Caco-2 (cell line): ENCODE measurements at regions not wholly inside any gene's neighbourhood (a gene's known extent, or its start where the extent isn't known, plus 50 kb on each side); places are given as distances from the start of the nearest gene placed in this dataset.

Experiments used
- BruUV-seq: library from RNA; stranded (reverse); fragments of 400-500 nt; replicated peaks from 2 replicates; lab custom pipeline; 2021; lab: Mats Ljungman, UMichigan
- CTCF ChIA-PET: fragments of 300-600 bp; sonication (Branson Sonifier 250); formaldehyde crosslinking; loops from one replicate; lab custom pipeline; 2022; ENCODE audit warnings: antibody characterized with exemption; lab: Charles Lee
- POLR2A ChIA-PET: fragments of 300-600 bp; sonication (Branson Sonifier 250); formaldehyde crosslinking; loops from one replicate; lab custom pipeline; 2022; ENCODE audit warnings: antibody characterized with exemption; lab: Charles Lee
- DNase-seq, 2 experiments: peaks; one replicate each; pipeline versions ENCODE4 v3.0.0 to v3.0.0-alpha.2; 2020 to 2022
- H3K27me3 ChIP-seq: replicated peaks from 2 replicates; pipeline ENCODE4 v1.6.0; 2011; ENCODE audit warnings: low read length; ENCODE audit not compliant: control insufficient read depth, insufficient read depth
- H3K36me3 ChIP-seq: 2 replicates; pipeline ENCODE4 v1.5.1; 2011; ENCODE audit warnings: low read length; ENCODE audit not compliant: control insufficient read depth, insufficient read depth
- H3K4me1 ChIP-seq: fragments of 250-450 bp; sonication (Bioruptor Pico); 2 replicates; pipeline ENCODE4 v1.5.1; 2020; ENCODE audit warnings: mild to moderate bottlenecking
- H3K4me3 ChIP-seq: 2 replicates; pipeline ENCODE4 v1.5.1; 2011; ENCODE audit warnings: low read depth, mild to moderate bottlenecking, control low read depth, low read length
- H3K9me3 ChIP-seq: fragments of 250-450 bp; sonication (Bioruptor Pico); 2 replicates; pipeline ENCODE4 v1.5.1; 2020; ENCODE audit warnings: mild to moderate bottlenecking, moderate library complexity
- H3K27ac Mint-ChIP-seq: one replicate; pipeline ENCODE4 v1.8.0; 2022; ENCODE audit warnings: mixed read lengths; ENCODE audit not compliant: unreplicated experiment
- H3K27me3 Mint-ChIP-seq: one replicate; pipeline ENCODE4 v1.8.0; 2022; ENCODE audit warnings: mixed read lengths; ENCODE audit not compliant: insufficient read depth, unreplicated experiment
- H3K36me3 Mint-ChIP-seq: one replicate; pipeline ENCODE4 v1.8.0; 2022; ENCODE audit warnings: mild to moderate bottlenecking, mixed read lengths; ENCODE audit not compliant: insufficient read depth, unreplicated experiment
- H3K4me1 Mint-ChIP-seq: one replicate; pipeline ENCODE4 v1.8.0; 2022; ENCODE audit warnings: low read depth, mixed read lengths; ENCODE audit not compliant: unreplicated experiment
- H3K4me3 Mint-ChIP-seq: one replicate; pipeline ENCODE4 v1.8.0; 2022; ENCODE audit warnings: mild to moderate bottlenecking, moderate library complexity, mixed read lengths; ENCODE audit not compliant: unreplicated experiment
- H3K9me3 Mint-ChIP-seq: one replicate; pipeline ENCODE4 v1.8.0; 2022; ENCODE audit warnings: mixed read lengths; ENCODE audit not compliant: unreplicated experiment
- intact Hi-C: fragments of 100-400 bp; cut with micrococcal nuclease; formaldehyde crosslinking; loops from one replicate; pipeline ENCODE4 v1.10.0; 2022; ENCODE audit not compliant: unreplicated experiment
- TF ChIP-seq, protein P1 (sequence below), 2 experiments: fragments of 200-600 bp in 1 of 2; IDR thresholded peaks; 1 replicate in 1 of 2; 2 replicates in 1 of 2; pipeline versions ENCODE4 v1.5.1 to v1.8.0; 2011 to 2022; ENCODE audit warnings: antibody characterized with exemption in 1 of 2, control low read depth in 1 of 2, inconsistent platforms in 1 of 2, low read depth in 1 of 2, low read length in 1 of 2, mild to moderate bottlenecking in 1 of 2, moderate library complexity in 1 of 2; ENCODE audit not compliant: insufficient read depth in 1 of 2, severe bottlenecking in 1 of 2, unreplicated experiment in 1 of 2

DNA sequence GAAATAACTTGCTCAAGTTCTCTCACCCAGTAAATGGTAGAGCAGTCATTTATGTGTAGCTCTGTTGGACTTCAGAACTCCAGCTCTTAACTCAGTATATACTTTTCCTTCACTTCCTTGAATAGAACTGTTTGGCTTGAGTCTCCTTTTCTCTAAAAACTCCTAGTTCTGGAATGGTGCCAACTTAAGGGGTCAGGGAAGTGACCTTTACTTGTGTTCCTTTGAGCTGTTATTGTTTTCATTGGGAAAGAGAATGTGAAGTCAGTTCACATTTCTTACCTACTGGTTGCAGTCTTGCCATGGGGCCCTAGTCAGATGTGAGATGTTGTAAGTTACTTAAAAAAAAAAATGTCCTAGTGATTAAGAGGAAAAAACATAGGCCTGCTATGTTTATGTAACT, 77.0 kb upstream of the MACF1 start:
- peaks cover 5% of the 10 kb centered on the region for H3K4me1 ChIP-seq
- Mint-ChIP-seq H3K36me3 (no peaks in the 10 kb centered on the region), H3K27ac (no peak overlapping the region), H3K4me3 (no peak overlapping the region), H3K27me3 (no peaks in the 10 kb centered on the region), H3K4me1 (peaks cover 10% of the 10 kb centered on the region), H3K9me3 (no peaks in the 10 kb centered on the region)
- intact Hi-C loops: no loop called here
- H3K27me3 ChIP-seq: no peaks in the 10 kb centered on the region
- ChIA-PET POLR2A (no interaction called here), CTCF (no interaction called here)
- DNase-seq: no peak
- TF ChIP-seq, protein P1, sequence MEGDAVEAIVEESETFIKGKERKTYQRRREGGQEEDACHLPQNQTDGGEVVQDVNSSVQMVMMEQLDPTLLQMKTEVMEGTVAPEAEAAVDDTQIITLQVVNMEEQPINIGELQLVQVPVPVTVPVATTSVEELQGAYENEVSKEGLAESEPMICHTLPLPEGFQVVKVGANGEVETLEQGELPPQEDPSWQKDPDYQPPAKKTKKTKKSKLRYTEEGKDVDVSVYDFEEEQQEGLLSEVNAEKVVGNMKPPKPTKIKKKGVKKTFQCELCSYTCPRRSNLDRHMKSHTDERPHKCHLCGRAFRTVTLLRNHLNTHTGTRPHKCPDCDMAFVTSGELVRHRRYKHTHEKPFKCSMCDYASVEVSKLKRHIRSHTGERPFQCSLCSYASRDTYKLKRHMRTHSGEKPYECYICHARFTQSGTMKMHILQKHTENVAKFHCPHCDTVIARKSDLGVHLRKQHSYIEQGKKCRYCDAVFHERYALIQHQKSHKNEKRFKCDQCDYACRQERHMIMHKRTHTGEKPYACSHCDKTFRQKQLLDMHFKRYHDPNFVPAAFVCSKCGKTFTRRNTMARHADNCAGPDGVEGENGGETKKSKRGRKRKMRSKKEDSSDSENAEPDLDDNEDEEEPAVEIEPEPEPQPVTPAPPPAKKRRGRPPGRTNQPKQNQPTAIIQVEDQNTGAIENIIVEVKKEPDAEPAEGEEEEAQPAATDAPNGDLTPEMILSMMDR (IDR thresholded peaks at IDR 0.05; ENCODE audit: insufficient read depth in 1 of 2, low read depth in 1 of 2, low read length in 1 of 2, severe bottlenecking in 1 of 2, unreplicated experiment in 1 of 2): no peak
- no peaks in the 10 kb centered on the region for H3K9me3 ChIP-seq
- H3K4me3 ChIP-seq: no peak overlapping the region
- no peaks in the 10 kb centered on the region for H3K36me3 ChIP-seq
- no TSS peak for BruUV-seq

DNA sequence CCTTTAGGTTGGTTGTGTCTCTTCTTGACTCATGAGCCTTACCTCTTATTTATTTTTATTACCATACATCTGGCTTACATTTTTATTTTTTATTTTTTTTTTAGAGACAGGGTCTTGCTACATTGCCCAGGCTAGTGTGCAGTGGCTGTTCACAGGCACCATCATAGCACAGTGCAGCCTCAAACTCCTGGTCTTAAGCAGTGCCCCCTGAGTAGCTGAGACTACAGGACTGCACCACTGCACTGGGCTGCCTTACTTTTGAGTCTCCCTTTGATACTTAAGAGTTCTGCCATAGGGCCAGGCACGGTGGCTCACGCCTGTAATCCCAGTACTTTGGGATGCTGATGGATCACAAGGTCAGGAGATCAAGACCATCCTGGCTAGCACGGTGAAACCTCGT, 76.4 kb upstream of the MACF1 start:
- no TSS peak for BruUV-seq
- Mint-ChIP-seq H3K27ac (no peak overlapping the region), H3K9me3 (no peaks in the 10 kb centered on the region), H3K4me1 (peaks cover 17% of the 10 kb centered on the region), H3K27me3 (no peaks in the 10 kb centered on the region), H3K36me3 (no peaks in the 10 kb centered on the region), H3K4me3 (no peak overlapping the region)
- ChIA-PET CTCF (no interaction called here), POLR2A (no interaction called here)
- DNase-seq: no peak
- H3K27me3 ChIP-seq: no peaks in the 10 kb centered on the region
- TF ChIP-seq, protein P1 (IDR thresholded peaks at IDR 0.05; ENCODE audit: insufficient read depth in 1 of 2, low read depth in 1 of 2, low read length in 1 of 2, severe bottlenecking in 1 of 2, unreplicated experiment in 1 of 2): no peak
- no peak overlapping the region for H3K4me3 ChIP-seq
- H3K9me3 ChIP-seq: no peaks in the 10 kb centered on the region
- no peaks in the 10 kb centered on the region for H3K36me3 ChIP-seq
- intact Hi-C loops: no loop called here
- peaks cover 11% of the 10 kb centered on the region for H3K4me1 ChIP-seq

DNA sequence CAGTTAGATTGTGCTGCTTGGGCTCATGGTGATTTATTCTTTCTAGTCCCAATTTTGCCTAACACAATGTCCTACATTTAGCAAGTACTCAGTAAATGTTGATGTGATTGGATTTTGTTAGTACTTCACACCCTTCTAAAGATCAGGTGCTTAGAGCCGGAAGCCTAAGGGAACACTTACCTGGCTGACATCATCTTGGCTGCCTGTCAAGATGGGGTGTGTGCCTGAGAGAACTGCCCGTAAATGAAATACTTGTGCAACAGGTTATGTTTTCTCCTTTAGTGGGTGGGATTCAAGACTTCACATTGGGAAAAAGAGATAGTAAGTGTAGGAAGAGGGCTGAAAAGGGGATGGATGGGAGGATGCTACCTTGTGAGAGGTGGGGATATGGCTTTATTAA, 75.5 kb upstream of the MACF1 start:
- Mint-ChIP-seq H3K9me3 (no peaks in the 10 kb centered on the region), H3K27me3 (no peaks in the 10 kb centered on the region), H3K36me3 (no peaks in the 10 kb centered on the region), H3K27ac (no peak overlapping the region), H3K4me3 (no peak overlapping the region), H3K4me1 (peaks cover 18% of the 10 kb centered on the region)
- DNase-seq: no peak
- H3K36me3 ChIP-seq: no peaks in the 10 kb centered on the region
- peaks cover 18% of the 10 kb centered on the region for H3K4me1 ChIP-seq
- CTCF ChIA-PET: interaction anchor here (0.9 kb wide), 1 partner anchor 62 kb away, joined by 4 read pairs; no protein-coding TSS in a partner anchor
- H3K27me3 ChIP-seq: no peaks in the 10 kb centered on the region
- H3K9me3 ChIP-seq: no peaks in the 10 kb centered on the region
- POLR2A ChIA-PET: no interaction called here
- no TSS peak for BruUV-seq
- TF ChIP-seq, protein P1 (IDR thresholded peaks at IDR 0.05; ENCODE audit: insufficient read depth in 1 of 2, low read depth in 1 of 2, low read length in 1 of 2, severe bottlenecking in 1 of 2, unreplicated experiment in 1 of 2): no peak
- H3K4me3 ChIP-seq: no peak overlapping the region
- intact Hi-C loops: loop anchor here (1.0 kb wide), 2 partner anchors 62 to 129 kb away; no protein-coding TSS in a partner anchor
